SK-N-SH treated with all-trans-retinoic acid at 6 μM for 48 hours (cell line): ENCODE measurements at regions not wholly inside any gene's neighbourhood (a gene's known extent, or its start where the extent isn't known, plus 50 kb on each side); places are given as distances from the start of the nearest gene placed in this dataset.

Experiments
- ATAC-seq: fragments of 200-7000 bp; cut with Tn5 transposase; 3 replicates; pipeline ENCODE4 v1.9.1; 2020; ENCODE audit warnings: mild to moderate bottlenecking, moderate library complexity
- BACH2 ChIP-seq: fragments of 250-450 bp; sonication (Bioruptor Pico); IDR thresholded peaks from 2 replicates; pipeline ENCODE4 v1.9.0; 2021; ENCODE audit warnings: mild to moderate bottlenecking, borderline replicate concordance
- ISL1 ChIP-seq: fragments of 250-450 bp; sonication (Bioruptor Pico); IDR thresholded peaks from 2 replicates; pipeline ENCODE4 v2.1.2; 2022; ENCODE audit warnings: mild to moderate bottlenecking, moderate library complexity

- TF ChIP-seq BACH2 (CRISPR knock-in tag) (no peak), ISL1 (CRISPR knock-in tag) (peak; percentile 45)
- TF ChIP-seq, all 23 proteins: peak for 1
Measured at GRCh38 chr12:84964048-84964447, 51.4 kb upstream of the SLC6A15 start.

More at GRCh38 chr12:84964048-84964447, 51.4 kb upstream of the SLC6A15 start:
- no peak for ATAC-seq
